CD8-positive, alpha-beta memory T cell (primary cell): ENCODE measurements at regions not wholly inside any gene's neighbourhood (a gene's known extent, or its start where the extent isn't known, plus 50 kb on each side); places are given as distances from the start of the nearest gene placed in this dataset.

ENCODE experiments used
- CTCF ChIA-PET: fragments of 350-600 bp; sonication (Branson Sonifier 250); formaldehyde crosslinking; loops from one replicate; lab custom pipeline; 2021; ENCODE audit warnings: antibody characterized with exemption; lab: Charles Lee
- POLR2A ChIA-PET: fragments of 350-600 bp; sonication (Branson Sonifier 250); formaldehyde crosslinking; loops from one replicate; lab custom pipeline; 2021; ENCODE audit warnings: antibody characterized with exemption; lab: Charles Lee
- DNase-seq, 5 donors: peaks; one replicate each; pipeline versions ENCODE4 v3.0.0 to v3.0.0-alpha.2; 2020 to 2022; ENCODE audit warnings: mixed read lengths in 1 of 5
- H3K27ac ChIP-seq: one replicate; pipeline ENCODE4 v1.7.0; 2013; ENCODE audit warnings: low read depth, mild to moderate bottlenecking, low read length, moderate library complexity
- H3K27me3 ChIP-seq: 2 replicates; pipeline ENCODE4 v1.7.0; 2013; ENCODE audit warnings: low read length, mild to moderate bottlenecking; ENCODE audit not compliant: insufficient read depth, poor library complexity, severe bottlenecking
- H3K36me3 ChIP-seq: 2 replicates; pipeline ENCODE4 v1.7.0; 2013; ENCODE audit warnings: mild to moderate bottlenecking, low read length, moderate library complexity; ENCODE audit not compliant: insufficient read depth
- H3K4me1 ChIP-seq: 2 replicates; pipeline ENCODE4 v1.7.0; 2013; ENCODE audit warnings: mild to moderate bottlenecking, low read length, moderate library complexity; ENCODE audit not compliant: insufficient read depth
- H3K4me3 ChIP-seq: 2 replicates; pipeline ENCODE4 v1.7.0; 2013; ENCODE audit warnings: mild to moderate bottlenecking, low read length
- H3K9me3 ChIP-seq: 2 replicates; pipeline ENCODE4 v1.7.0; 2013; ENCODE audit warnings: mild to moderate bottlenecking, low read length
- H3K27ac Mint-ChIP-seq, 8 donors: one replicate each; pipeline ENCODE4 v1.8.0; 2020 to 2021; ENCODE audit warnings: mixed read lengths in 8 of 8, mild to moderate bottlenecking in 6 of 8, inconsistent platforms in 3 of 8, moderate library complexity in 3 of 8
- H3K27me3 Mint-ChIP-seq, 2 donors: one replicate each; pipeline ENCODE4 v1.8.0; 2020 to 2021; ENCODE audit warnings: mixed read lengths in 2 of 2, mild to moderate bottlenecking in 1 of 2, moderate library complexity in 1 of 2
- H3K36me3 Mint-ChIP-seq, 3 donors: one replicate each; pipeline ENCODE4 v1.8.0; 2020 to 2021; ENCODE audit warnings: mixed read lengths in 3 of 3, inconsistent platforms in 1 of 3, mild to moderate bottlenecking in 1 of 3
- H3K4me1 Mint-ChIP-seq, 3 donors: one replicate each; pipeline ENCODE4 v1.8.0; 2020 to 2021; ENCODE audit warnings: mixed read lengths in 3 of 3, inconsistent platforms in 1 of 3, mild to moderate bottlenecking in 1 of 3
- H3K4me3 Mint-ChIP-seq, 7 donors: one replicate each; pipeline ENCODE4 v1.8.0; 2020 to 2021; ENCODE audit warnings: mixed read lengths in 7 of 7, mild to moderate bottlenecking in 6 of 7, moderate library complexity in 4 of 7, inconsistent platforms in 2 of 7
- H3K9me3 Mint-ChIP-seq, 5 donors: one replicate each; pipeline ENCODE4 v1.8.0; 2020 to 2022; ENCODE audit warnings: mixed read lengths in 5 of 5, mild to moderate bottlenecking in 3 of 5, moderate library complexity in 2 of 5, inconsistent platforms in 1 of 5

DNA sequence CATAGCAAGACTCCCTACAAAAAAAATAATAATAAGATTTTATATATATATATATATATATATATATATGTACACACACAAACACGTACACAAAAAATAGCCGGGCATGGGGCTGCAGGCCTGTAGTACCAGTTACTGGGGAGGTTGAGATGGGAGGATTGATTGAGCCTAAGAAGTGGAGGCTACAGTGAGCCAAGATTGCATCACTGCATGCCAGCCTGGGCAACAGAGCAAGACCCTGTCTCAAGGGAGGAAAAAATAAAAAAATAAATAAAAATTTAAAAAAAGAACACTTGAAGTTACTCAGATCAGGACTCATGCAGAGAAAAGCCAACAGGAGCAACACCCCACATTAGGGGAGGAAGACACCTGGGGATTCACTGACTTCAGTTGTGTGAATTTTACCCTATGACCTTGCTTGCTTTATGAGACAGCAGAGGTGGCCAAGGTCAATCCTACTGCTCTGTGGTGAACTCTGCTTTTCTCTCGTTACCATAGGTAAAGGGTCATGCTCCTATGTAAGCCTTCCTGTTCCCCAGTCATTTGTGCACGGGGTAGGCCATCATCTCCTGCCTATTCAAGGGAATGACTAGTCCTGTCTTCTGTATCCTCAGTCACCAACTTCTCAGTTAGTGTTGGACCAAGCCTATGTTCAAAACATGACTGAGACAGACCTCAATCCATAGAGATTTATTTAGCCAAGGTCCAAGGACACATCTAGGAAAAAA is 1119.8 kb upstream of the TMEM132C start:
- Mint-ChIP-seq H3K9me3 (peaks cover 0 to 7% (median 0%) of the 10 kb centered on the region in 5 donors), H3K27me3 (peaks cover under 1 to 10% of the 10 kb centered on the region in 2 donors), H3K4me1 (peaks cover 0 to 16% (median 0%) of the 10 kb centered on the region in 3 donors), H3K27ac (no peak overlapping the region), H3K4me3 (no peak overlapping the region), H3K36me3 (peaks cover 0 to 6% (median 2%) of the 10 kb centered on the region in 3 donors)
- no peak for DNase-seq
- Histone ChIP-seq H3K4me3 (no peak overlapping the region), H3K4me1 (peaks cover 4% of the 10 kb centered on the region), H3K27ac (no peak overlapping the region), H3K9me3 (no peaks in the 10 kb centered on the region), H3K36me3 (no peaks in the 10 kb centered on the region), H3K27me3 (no peaks in the 10 kb centered on the region)
- ChIA-PET CTCF (no interaction called here), POLR2A (interaction anchor here (0.9 kb wide), 1 partner anchor 15 kb away, joined by 3 read pairs; no protein-coding TSS in a partner anchor)

DNA sequence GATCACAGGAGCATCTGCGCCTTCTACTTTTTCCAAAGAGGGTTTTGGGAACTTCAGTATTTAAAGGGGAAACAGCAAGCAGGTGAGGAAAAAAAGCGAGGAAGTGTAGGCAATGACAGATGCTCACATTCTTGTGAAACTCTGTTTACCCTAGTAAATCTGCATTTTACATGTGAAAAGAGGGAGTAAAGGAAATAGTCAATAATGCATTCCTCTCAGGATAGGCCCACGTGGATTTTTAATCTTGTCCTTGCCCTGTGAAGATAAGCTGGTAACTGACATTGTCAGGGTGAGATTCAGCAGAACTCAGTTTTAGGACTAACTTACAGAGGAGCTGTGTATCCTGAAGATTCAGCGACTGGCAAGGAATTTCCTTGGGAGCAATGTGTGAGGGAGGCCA is 1119.2 kb upstream of the TMEM132C start:
- no peak overlapping the region for H3K4me3 Mint-ChIP-seq
- POLR2A ChIA-PET, result no interaction called here

GRCh38 chr12:127148318-127148717 is 1118.7 kb upstream of the TMEM132C start:
- DNase-seq, result no peak
- H3K4me3 ChIP-seq, result no peak overlapping the region
- H3K9me3 Mint-ChIP-seq, result peaks cover 0 to 6% (median 0%) of the 10 kb centered on the region in 5 donors
- H3K27me3 ChIP-seq, result no peaks in the 10 kb centered on the region
- peaks cover 4% of the 10 kb centered on the region for H3K4me1 ChIP-seq
- H3K9me3 ChIP-seq, result no peaks in the 10 kb centered on the region
- no peaks in the 10 kb centered on the region for H3K36me3 ChIP-seq
- H3K4me1 Mint-ChIP-seq, result peaks cover 0 to 16% (median 0%) of the 10 kb centered on the region in 3 donors
- ChIA-PET POLR2A (no interaction called here), CTCF (no interaction called here)
- no peak overlapping the region for H3K27ac Mint-ChIP-seq
- no peak overlapping the region for H3K4me3 Mint-ChIP-seq
- peaks cover 0 to 6% (median 2%) of the 10 kb centered on the region in 3 donors for H3K36me3 Mint-ChIP-seq
- H3K27me3 Mint-ChIP-seq, result peaks cover 2 to 7% of the 10 kb centered on the region in 2 donors
- no peak overlapping the region for H3K27ac ChIP-seq

More for the DNA sequence above, 1119.2 kb upstream of the TMEM132C start:
- no peaks in the 10 kb centered on the region for H3K36me3 ChIP-seq
- no peak overlapping the region for H3K4me3 ChIP-seq
- CTCF ChIA-PET, result no interaction called here
- Mint-ChIP-seq H3K36me3 (peaks cover 0 to 6% (median 2%) of the 10 kb centered on the region in 3 donors), H3K27ac (no peak overlapping the region), H3K4me1 (peaks cover 0 to 16% (median 0%) of the 10 kb centered on the region in 3 donors), H3K9me3 (peaks cover 0 to 7% (median 0%) of the 10 kb centered on the region in 5 donors), H3K27me3 (peaks cover 0 to 7% of the 10 kb centered on the region in 2 donors)
- peaks cover 4% of the 10 kb centered on the region for H3K4me1 ChIP-seq
- no peak for DNase-seq
- H3K27me3 ChIP-seq, result no peaks in the 10 kb centered on the region
- H3K27ac ChIP-seq, result no peak overlapping the region
- H3K9me3 ChIP-seq, result no peaks in the 10 kb centered on the region

GRCh38 chr12:127149226-127149964 is 1117.6 kb upstream of the TMEM132C start:
- POLR2A ChIA-PET, result no interaction called here
- peaks cover 4% of the 10 kb centered on the region for H3K4me1 ChIP-seq
- H3K4me3 Mint-ChIP-seq, result no peak overlapping the region
- no peaks in the 10 kb centered on the region for H3K27me3 ChIP-seq
- no peak overlapping the region for H3K27ac Mint-ChIP-seq
- no peaks in the 10 kb centered on the region for H3K36me3 ChIP-seq
- no peaks in the 10 kb centered on the region for H3K9me3 ChIP-seq
- H3K4me3 ChIP-seq, result no peak overlapping the region
- no peak for DNase-seq
- peaks cover 0 to 16% (median 0%) of the 10 kb centered on the region in 3 donors for H3K4me1 Mint-ChIP-seq
- CTCF ChIA-PET, result no interaction called here
- no peak overlapping the region for H3K27ac ChIP-seq
- H3K36me3 Mint-ChIP-seq, result peaks cover 0 to 2% (median 0%) of the 10 kb centered on the region in 3 donors
- H3K9me3 Mint-ChIP-seq, result peaks cover 0 to 5% (median 0%) of the 10 kb centered on the region in 5 donors
- peaks cover 2 to 7% of the 10 kb centered on the region in 2 donors for H3K27me3 Mint-ChIP-seq

DNA sequence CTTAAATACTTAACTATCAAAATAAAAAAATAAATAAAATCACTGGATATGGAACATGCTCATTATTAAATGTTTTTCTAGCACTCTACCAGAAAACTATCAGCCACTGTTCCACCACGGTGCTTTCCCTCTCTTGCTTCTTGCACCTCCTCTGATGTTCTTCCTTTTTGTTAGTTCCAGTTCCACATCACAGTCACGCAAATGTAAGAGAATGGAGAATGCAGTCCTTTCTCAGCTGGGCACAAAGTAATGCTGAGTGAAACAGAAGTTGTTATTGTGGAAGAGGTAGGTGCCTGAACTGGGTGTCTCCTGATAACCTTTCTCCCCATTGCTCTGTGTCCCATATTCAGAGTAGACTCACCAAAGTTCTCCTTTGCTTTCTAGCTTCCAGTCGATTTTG is 1116.9 kb upstream of the TMEM132C start:
- ChIA-PET POLR2A (no interaction called here), CTCF (interaction anchor here (1.2 to 1.3 kb wide), 2 partner anchors 15 to 37 kb away, joined by 3 read pairs; no protein-coding TSS in a partner anchor)
- Mint-ChIP-seq H3K4me3 (no peak overlapping the region), H3K4me1 (peaks cover 0 to 12% (median 0%) of the 10 kb centered on the region in 3 donors), H3K36me3 (peaks cover 0 to 2% (median 0%) of the 10 kb centered on the region in 3 donors), H3K27ac (no peak overlapping the region), H3K27me3 (peaks cover 2 to 7% of the 10 kb centered on the region in 2 donors), H3K9me3 (peaks cover 0 to 5% (median 0%) of the 10 kb centered on the region in 5 donors)
- Histone ChIP-seq H3K9me3 (no peaks in the 10 kb centered on the region), H3K4me3 (no peak overlapping the region), H3K4me1 (peaks cover 4% of the 10 kb centered on the region), H3K27ac (no peak overlapping the region), H3K36me3 (no peaks in the 10 kb centered on the region), H3K27me3 (no peaks in the 10 kb centered on the region)
- no peak for DNase-seq

DNA sequence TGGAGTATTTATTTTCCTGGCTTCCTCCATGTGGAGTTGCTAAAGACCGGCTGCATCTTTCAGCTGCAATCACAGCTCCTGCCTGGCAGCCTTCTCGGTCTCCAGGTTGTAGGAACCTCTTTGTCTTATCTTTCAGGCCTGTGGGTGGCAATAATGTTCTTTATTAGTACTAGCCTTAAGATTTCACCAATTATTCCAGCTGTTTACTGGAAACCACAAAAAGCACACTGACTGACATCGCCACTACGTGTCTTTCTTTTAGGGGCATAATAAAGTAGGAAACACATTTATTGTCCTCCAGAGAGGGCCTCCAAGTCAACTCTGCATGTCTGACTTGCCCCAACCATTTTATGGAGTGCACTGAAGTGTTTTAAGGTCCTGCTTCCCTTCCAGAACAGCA is 1116.5 kb upstream of the TMEM132C start:
- H3K27me3 Mint-ChIP-seq, result peaks cover 2 to 7% of the 10 kb centered on the region in 2 donors
- H3K27ac Mint-ChIP-seq, result no peak overlapping the region
- Histone ChIP-seq H3K27ac (no peak overlapping the region), H3K4me1 (peaks cover 4% of the 10 kb centered on the region), H3K27me3 (no peaks in the 10 kb centered on the region), H3K36me3 (no peaks in the 10 kb centered on the region), H3K9me3 (no peaks in the 10 kb centered on the region), H3K4me3 (no peak overlapping the region)
- no peak for DNase-seq
- ChIA-PET CTCF (interaction anchor here (1.2 to 1.3 kb wide), 2 partner anchors 15 to 37 kb away, joined by 3 read pairs; no protein-coding TSS in a partner anchor), POLR2A (no interaction called here)
- peaks cover 0 to 11% (median 0%) of the 10 kb centered on the region in 3 donors for H3K4me1 Mint-ChIP-seq
- H3K9me3 Mint-ChIP-seq, result peaks cover 0 to 5% (median 0%) of the 10 kb centered on the region in 5 donors
- H3K36me3 Mint-ChIP-seq, result peaks cover 0 to 2% (median 0%) of the 10 kb centered on the region in 3 donors
- H3K4me3 Mint-ChIP-seq, result no peak overlapping the region

DNA sequence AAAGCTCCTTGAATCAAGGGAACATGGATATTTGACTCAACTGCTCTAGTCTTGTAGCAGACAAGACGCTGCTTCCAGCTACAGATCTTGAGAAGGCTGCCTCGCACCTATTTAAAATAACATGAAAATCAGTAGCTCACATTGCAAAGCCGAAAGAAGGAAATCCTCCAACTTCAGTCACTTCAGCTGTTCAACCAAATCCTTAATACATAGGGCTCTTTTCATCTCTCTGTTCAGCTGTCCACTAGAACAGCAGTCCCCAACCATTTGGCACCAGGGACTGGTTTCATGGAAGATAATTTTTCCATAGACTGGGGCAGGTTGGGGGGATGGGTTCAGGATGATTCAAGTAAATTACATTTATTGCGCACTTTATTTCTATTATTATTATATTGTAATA is 1116.0 kb upstream of the TMEM132C start:
- ChIA-PET POLR2A (no interaction called here), CTCF (interaction anchor here (1.2 to 1.3 kb wide), 2 partner anchors 14 to 37 kb away, joined by 3 read pairs; no protein-coding TSS in a partner anchor)
- H3K27me3 ChIP-seq, result no peaks in the 10 kb centered on the region
- H3K36me3 Mint-ChIP-seq, result peaks cover 0 to 2% (median 0%) of the 10 kb centered on the region in 3 donors
- DNase-seq, result no peak
- peak overlapping the region in 1 of 8 donors; percentile 10 for H3K27ac Mint-ChIP-seq
- peaks cover 0 to 5% (median 0%) of the 10 kb centered on the region in 5 donors for H3K9me3 Mint-ChIP-seq
- no peak overlapping the region for H3K4me3 ChIP-seq
- peaks cover 2 to 7% of the 10 kb centered on the region in 2 donors for H3K27me3 Mint-ChIP-seq
- peaks cover 0 to 6% (median 0%) of the 10 kb centered on the region in 3 donors for H3K4me1 Mint-ChIP-seq
- no peaks in the 10 kb centered on the region for H3K9me3 ChIP-seq
- no peak overlapping the region for H3K4me3 Mint-ChIP-seq
- no peaks in the 10 kb centered on the region for H3K36me3 ChIP-seq
- no peak overlapping the region for H3K27ac ChIP-seq
- peaks cover 4% of the 10 kb centered on the region for H3K4me1 ChIP-seq
